ENCODE measurements at regions not wholly inside any gene's neighbourhood (a gene's known extent, or its start where the extent isn't known, plus 50 kb on each side); places are given as distances from the start of the nearest gene placed in this dataset.

DNA sequence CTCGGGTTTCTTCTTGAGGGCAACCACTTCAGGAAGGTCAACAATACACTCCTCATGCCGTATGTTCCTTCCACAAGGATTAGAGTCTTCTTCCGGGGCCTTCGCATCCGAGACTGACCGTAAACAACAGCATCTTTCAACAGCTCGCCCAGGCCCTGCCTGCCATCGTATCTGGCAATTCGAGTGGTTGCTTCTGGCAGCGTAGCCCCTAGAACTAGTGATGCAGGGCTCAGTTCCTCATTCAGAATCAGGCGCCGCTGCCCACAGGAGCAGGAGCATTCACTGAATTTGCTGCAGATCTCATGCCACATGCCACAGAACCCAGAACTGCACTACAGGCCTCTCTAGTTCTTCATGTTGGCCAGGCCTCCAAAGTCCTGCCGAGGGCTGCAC is 59.0 kb upstream of the AFDN start:
- TF ChIP-seq TCF4 (CRISPR knock-in tag; IDR thresholded peaks at IDR 0.05; ENCODE audit: borderline replicate concordance): no peak
- no peak for TF ChIP-seq BACH2 (CRISPR knock-in tag; IDR thresholded peaks at IDR 0.05; ENCODE audit: borderline replicate concordance)
- TF ChIP-seq, protein P1, sequence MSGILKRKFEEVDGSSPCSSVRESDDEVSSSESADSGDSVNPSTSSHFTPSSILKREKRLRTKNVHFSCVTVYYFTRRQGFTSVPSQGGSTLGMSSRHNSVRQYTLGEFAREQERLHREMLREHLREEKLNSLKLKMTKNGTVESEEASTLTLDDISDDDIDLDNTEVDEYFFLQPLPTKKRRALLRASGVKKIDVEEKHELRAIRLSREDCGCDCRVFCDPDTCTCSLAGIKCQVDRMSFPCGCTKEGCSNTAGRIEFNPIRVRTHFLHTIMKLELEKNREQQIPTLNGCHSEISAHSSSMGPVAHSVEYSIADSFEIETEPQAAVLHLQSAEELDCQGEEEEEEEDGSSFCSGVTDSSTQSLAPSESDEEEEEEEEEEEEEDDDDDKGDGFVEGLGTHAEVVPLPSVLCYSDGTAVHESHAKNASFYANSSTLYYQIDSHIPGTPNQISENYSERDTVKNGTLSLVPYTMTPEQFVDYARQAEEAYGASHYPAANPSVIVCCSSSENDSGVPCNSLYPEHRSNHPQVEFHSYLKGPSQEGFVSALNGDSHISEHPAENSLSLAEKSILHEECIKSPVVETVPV (CRISPR knock-in tag; IDR thresholded peaks at IDR 0.05): no peak
- TF ChIP-seq, protein P2, sequence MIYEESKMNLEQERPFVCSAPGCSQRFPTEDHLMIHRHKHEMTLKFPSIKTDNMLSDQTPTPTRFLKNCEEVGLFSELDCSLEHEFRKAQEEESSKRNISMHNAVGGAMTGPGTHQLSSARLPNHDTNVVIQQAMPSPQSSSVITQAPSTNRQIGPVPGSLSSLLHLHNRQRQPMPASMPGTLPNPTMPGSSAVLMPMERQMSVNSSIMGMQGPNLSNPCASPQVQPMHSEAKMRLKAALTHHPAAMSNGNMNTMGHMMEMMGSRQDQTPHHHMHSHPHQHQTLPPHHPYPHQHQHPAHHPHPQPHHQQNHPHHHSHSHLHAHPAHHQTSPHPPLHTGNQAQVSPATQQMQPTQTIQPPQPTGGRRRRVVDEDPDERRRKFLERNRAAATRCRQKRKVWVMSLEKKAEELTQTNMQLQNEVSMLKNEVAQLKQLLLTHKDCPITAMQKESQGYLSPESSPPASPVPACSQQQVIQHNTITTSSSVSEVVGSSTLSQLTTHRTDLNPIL (CRISPR knock-in tag; IDR thresholded peaks at IDR 0.05; ENCODE audit: low read depth): no peak
- TF ChIP-seq ARNTL (CRISPR knock-in tag; IDR thresholded peaks at IDR 0.05; ENCODE audit: borderline replicate concordance, low read depth): no peak
- TF ChIP-seq ZFP3 (CRISPR knock-in tag; IDR thresholded peaks at IDR 0.05): no peak
- TF ChIP-seq ZFP30 (CRISPR knock-in tag; IDR thresholded peaks at IDR 0.05): no peak
- TF ChIP-seq SNAI2 (CRISPR knock-in tag; IDR thresholded peaks at IDR 0.05): no peak

GRCh38 chr6:167768471-167769215 is 58.1 kb upstream of the AFDN start:
- TF ChIP-seq ZC3H10 (CRISPR knock-in tag; IDR thresholded peaks at IDR 0.05): no peak
- TF ChIP-seq ZFP30 (CRISPR knock-in tag; IDR thresholded peaks at IDR 0.05): no peak
- no peak for TF ChIP-seq GLIS3 (CRISPR knock-in tag; IDR thresholded peaks at IDR 0.05)
- no peak for TF ChIP-seq ESRRG (CRISPR knock-in tag; IDR thresholded peaks at IDR 0.05)
- TF ChIP-seq BACH2 (CRISPR knock-in tag; IDR thresholded peaks at IDR 0.05; ENCODE audit: borderline replicate concordance): no peak
- TF ChIP-seq, protein P1 (CRISPR knock-in tag; IDR thresholded peaks at IDR 0.05): no peak
- TF ChIP-seq RARB (CRISPR knock-in tag; IDR thresholded peaks at IDR 0.05): no peak
- no peak for TF ChIP-seq TCF4 (CRISPR knock-in tag; IDR thresholded peaks at IDR 0.05; ENCODE audit: borderline replicate concordance)
- TF ChIP-seq ZNF8 (CRISPR knock-in tag; IDR thresholded peaks at IDR 0.05): no peak
- TF ChIP-seq ZNF565 (CRISPR knock-in tag; conservative IDR thresholded peaks at IDR 0.05; ENCODE audit: low read depth): no peak
- TF ChIP-seq SNAI2 (CRISPR knock-in tag; IDR thresholded peaks at IDR 0.05): no peak
- no peak for TF ChIP-seq CSDC2 (CRISPR knock-in tag; IDR thresholded peaks at IDR 0.05)
- ATAC-seq: no peak

More for the DNA sequence above, 59.0 kb upstream of the AFDN start:
- ATAC-seq: no peak

- ATAC-seq: no peak
These were observed 57.1 kb upstream of the AFDN start for GRCh38 chr6:167769408-167770190.

More at GRCh38 chr6:167769408-167770190, 57.1 kb upstream of the AFDN start:
- TF ChIP-seq OSR1 (CRISPR knock-in tag; IDR thresholded peaks at IDR 0.05) (no peak), ARNTL (CRISPR knock-in tag; IDR thresholded peaks at IDR 0.05; ENCODE audit: borderline replicate concordance, low read depth) (no peak), TSHZ2 (CRISPR knock-in tag; IDR thresholded peaks at IDR 0.05) (no peak), ZNF8 (CRISPR knock-in tag; IDR thresholded peaks at IDR 0.05) (no peak), POU6F1 (CRISPR knock-in tag; IDR thresholded peaks at IDR 0.05; ENCODE audit: borderline replicate concordance, low read depth) (no peak), ZNF70 (CRISPR knock-in tag; IDR thresholded peaks at IDR 0.05) (no peak), GLIS3 (CRISPR knock-in tag; IDR thresholded peaks at IDR 0.05) (no peak)

Data from SK-N-SH treated with all-trans-retinoic acid at 6 μM for 48 hours (cell line).